ENCODE measurements at regions not wholly inside any gene's neighbourhood (a gene's known extent, or its start where the extent isn't known, plus 50 kb on each side); places are given as distances from the start of the nearest gene placed in this dataset.

DNA sequence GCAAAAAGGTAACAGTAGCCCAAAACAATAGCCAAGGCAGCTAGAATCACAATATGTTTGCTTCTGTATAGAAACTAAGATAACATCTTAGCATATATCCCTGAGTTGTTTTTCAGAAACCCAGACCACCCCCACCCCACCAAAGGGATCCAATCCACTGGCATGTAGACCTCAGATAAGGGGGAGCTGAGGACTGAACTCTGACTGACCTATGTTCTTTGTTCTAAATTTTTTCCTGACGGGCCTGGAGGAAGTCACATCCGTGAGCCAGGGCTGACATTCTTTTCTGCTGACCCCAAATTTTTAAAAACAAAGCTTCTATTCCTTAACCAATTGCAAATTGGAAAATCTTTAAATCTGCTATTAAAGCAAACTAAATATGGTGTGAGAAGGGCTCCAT is 493.9 kb upstream of the IGFBP3 start:
- H3K4me1 ChIP-seq (ENCODE audit: control insufficient read depth in 2 of 2, insufficient read depth in 2 of 2, low read length in 1 of 2): no peaks in the 10 kb centered on the region
- peaks cover 0 to 2% of the 10 kb centered on the region in 2 donors for H3K9me3 ChIP-seq (ENCODE audit: control insufficient read depth in 2 of 2, insufficient read depth in 1 of 2, low read depth in 1 of 2, low read length in 1 of 2)
- H3K4me3 ChIP-seq (ENCODE audit: low read depth in 1 of 2, low read length in 2 of 2): no peak overlapping the region
- no peak overlapping the region for H3K27ac ChIP-seq (ENCODE audit: low read depth in 2 of 2, low read length in 1 of 2)
- 46 to 49% methylated on average over 2 of the region's 2 CpGs for WGBS, 2 donors
- H3K36me3 ChIP-seq (ENCODE audit: control insufficient read depth in 2 of 2, insufficient read depth in 2 of 2, low read length in 1 of 2): no peaks in the 10 kb centered on the region
- H3K27me3 ChIP-seq (ENCODE audit: control insufficient read depth in 1 of 2, insufficient read depth in 2 of 2, low read length in 2 of 2): no peaks in the 10 kb centered on the region

DNA sequence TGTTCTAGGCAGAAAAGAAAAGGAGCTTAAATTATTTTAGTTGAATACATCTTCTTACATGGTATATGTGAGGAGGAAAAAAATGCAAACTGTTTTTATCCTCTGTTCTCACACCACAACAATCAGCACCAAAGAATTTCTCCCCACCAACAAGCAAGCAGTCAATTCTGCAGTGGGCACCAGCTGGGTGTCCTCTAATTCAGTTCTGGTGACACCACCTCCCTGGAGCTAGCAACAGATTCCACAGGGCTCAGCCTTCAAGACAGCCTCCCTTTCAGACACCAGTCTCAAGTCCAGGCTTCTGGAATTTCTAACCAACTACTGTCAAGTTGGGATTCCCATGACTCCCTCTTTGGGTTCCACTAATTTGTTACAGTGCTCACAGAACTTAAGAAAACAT is 490.2 kb upstream of the IGFBP3 start:
- no peaks in the 10 kb centered on the region for H3K4me1 ChIP-seq (ENCODE audit: control insufficient read depth in 2 of 2, insufficient read depth in 2 of 2, low read length in 1 of 2)
- H3K27me3 ChIP-seq (ENCODE audit: control insufficient read depth in 1 of 2, insufficient read depth in 2 of 2, low read length in 2 of 2): no peaks in the 10 kb centered on the region
- peaks cover 0 to 2% of the 10 kb centered on the region in 2 donors for H3K9me3 ChIP-seq (ENCODE audit: control insufficient read depth in 2 of 2, insufficient read depth in 1 of 2, low read depth in 1 of 2, low read length in 1 of 2)
- H3K27ac ChIP-seq (ENCODE audit: low read depth in 2 of 2, low read length in 1 of 2): no peak overlapping the region
- H3K4me3 ChIP-seq (ENCODE audit: low read depth in 1 of 2, low read length in 2 of 2): no peak overlapping the region
- H3K36me3 ChIP-seq (ENCODE audit: control insufficient read depth in 2 of 2, insufficient read depth in 2 of 2, low read length in 1 of 2): no peaks in the 10 kb centered on the region

DNA sequence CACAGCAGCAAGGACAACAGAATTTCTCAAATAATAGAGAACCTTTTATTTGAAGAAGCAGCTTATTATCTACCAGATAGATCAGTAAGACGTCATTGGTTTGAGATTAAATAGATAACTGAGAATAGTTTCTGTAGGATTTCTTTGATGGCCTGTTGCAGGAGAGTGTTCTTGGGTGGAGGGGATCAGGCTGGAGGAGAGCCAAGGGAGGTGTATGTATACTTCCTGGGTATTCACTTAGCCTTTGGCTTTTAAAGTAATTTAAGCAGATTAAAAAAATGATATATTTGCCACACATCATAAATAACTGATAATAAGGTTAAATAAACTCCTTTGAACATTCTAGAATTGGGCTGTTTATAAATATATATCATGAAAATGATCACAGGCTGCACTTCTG is 486.1 kb upstream of the IGFBP3 start:
- H3K27me3 ChIP-seq (ENCODE audit: control insufficient read depth in 1 of 2, insufficient read depth in 2 of 2, low read length in 2 of 2): no peaks in the 10 kb centered on the region
- H3K9me3 ChIP-seq (ENCODE audit: control insufficient read depth in 2 of 2, insufficient read depth in 1 of 2, low read depth in 1 of 2, low read length in 1 of 2): no peaks in the 10 kb centered on the region
- WGBS, 2 donors: 66 to 79% methylated on average over 1 of the region's 1 CpG
- no peaks in the 10 kb centered on the region for H3K4me1 ChIP-seq (ENCODE audit: control insufficient read depth in 2 of 2, insufficient read depth in 2 of 2, low read length in 1 of 2)
- no peak overlapping the region for H3K4me3 ChIP-seq (ENCODE audit: low read depth in 1 of 2, low read length in 2 of 2)
- no peak overlapping the region for H3K27ac ChIP-seq (ENCODE audit: low read depth in 2 of 2, low read length in 1 of 2)
- H3K36me3 ChIP-seq (ENCODE audit: control insufficient read depth in 2 of 2, insufficient read depth in 2 of 2, low read length in 1 of 2): no peaks in the 10 kb centered on the region

DNA sequence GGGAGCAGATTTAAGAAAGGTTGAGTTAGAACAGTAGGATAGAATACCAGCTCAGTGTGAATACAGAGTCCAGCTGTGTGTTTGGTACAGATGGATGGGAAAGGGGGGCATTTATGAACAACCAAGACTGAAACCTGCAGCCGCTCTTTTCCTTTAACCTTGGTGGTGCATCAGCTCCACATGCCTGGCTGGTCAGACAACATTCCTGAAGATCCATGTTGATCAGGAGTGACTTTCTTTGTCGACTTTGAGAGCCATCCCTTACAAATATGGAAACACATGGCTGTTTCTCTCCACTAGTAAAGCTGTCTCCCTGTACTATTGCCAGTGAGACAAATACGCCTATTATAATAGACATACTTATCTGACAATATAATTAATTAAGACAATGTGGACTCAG is 476.5 kb upstream of the IGFBP3 start:
- Histone ChIP-seq H3K27me3 (ENCODE audit: control insufficient read depth in 1 of 2, insufficient read depth in 2 of 2, low read length in 2 of 2) (no peaks in the 10 kb centered on the region), H3K4me3 (ENCODE audit: low read depth in 1 of 2, low read length in 2 of 2) (no peak overlapping the region), H3K36me3 (ENCODE audit: control insufficient read depth in 2 of 2, insufficient read depth in 2 of 2, low read length in 1 of 2) (no peaks in the 10 kb centered on the region), H3K27ac (ENCODE audit: low read depth in 2 of 2, low read length in 1 of 2) (no peak overlapping the region), H3K4me1 (ENCODE audit: control insufficient read depth in 2 of 2, insufficient read depth in 2 of 2, low read length in 1 of 2) (no peaks in the 10 kb centered on the region), H3K9me3 (ENCODE audit: control insufficient read depth in 2 of 2, insufficient read depth in 1 of 2, low read depth in 1 of 2, low read length in 1 of 2) (no peaks in the 10 kb centered on the region)
- WGBS, 2 donors: 46 to 53% methylated on average over 3 of the region's 3 CpGs

DNA sequence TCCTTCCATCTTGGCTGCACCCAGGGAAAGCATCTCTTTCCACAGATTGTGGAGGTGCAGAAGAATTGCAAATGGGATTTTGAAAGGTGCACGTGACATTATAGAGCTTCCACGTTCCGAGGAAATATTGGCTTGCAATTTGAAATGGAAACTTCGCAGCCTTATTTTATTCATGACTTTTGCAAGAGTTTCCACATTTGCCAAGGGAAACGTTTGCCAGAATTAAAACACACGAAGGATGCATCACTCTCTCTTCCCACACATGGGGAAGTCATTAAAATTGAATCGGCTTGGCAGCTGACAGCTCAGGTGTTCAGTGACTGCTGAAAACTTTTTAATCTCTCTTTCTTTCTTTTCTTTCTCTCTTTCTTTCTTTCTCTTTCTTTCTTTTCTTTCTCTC is 475.4 kb upstream of the IGFBP3 start:
- Histone ChIP-seq H3K9me3 (ENCODE audit: control insufficient read depth in 2 of 2, insufficient read depth in 1 of 2, low read depth in 1 of 2, low read length in 1 of 2) (no peaks in the 10 kb centered on the region), H3K4me1 (ENCODE audit: control insufficient read depth in 2 of 2, insufficient read depth in 2 of 2, low read length in 1 of 2) (no peaks in the 10 kb centered on the region), H3K4me3 (ENCODE audit: low read depth in 1 of 2, low read length in 2 of 2) (no peak overlapping the region), H3K27ac (ENCODE audit: low read depth in 2 of 2, low read length in 1 of 2) (no peak overlapping the region), H3K36me3 (ENCODE audit: control insufficient read depth in 2 of 2, insufficient read depth in 2 of 2, low read length in 1 of 2) (no peaks in the 10 kb centered on the region), H3K27me3 (ENCODE audit: control insufficient read depth in 1 of 2, insufficient read depth in 2 of 2, low read length in 2 of 2) (no peaks in the 10 kb centered on the region)
- WGBS, 2 donors: 56 to 61% methylated on average over 7 of the region's 7 CpGs

DNA sequence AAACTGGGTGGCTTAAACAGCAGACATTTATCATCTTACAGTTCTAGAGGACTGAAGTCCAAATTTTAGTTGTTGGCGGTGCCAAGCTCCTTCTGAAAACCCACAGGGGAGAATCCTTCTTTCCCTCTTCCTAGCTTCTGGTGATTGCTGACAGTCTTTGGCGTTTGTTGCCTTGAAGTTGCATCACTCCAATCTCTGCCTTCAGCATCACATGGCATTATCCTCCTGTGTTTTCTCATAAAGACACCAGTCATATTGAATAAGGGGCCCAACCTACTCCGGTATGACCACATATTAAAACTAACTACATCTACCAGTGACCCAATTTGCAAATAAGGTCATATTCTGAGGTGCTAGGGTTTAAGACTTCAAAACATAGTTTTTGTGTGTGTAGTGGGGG is 472.1 kb upstream of the IGFBP3 start:
- WGBS, 2 donors: 85 to 92% methylated on average over 3 of the region's 3 CpGs
- H3K4me1 ChIP-seq (ENCODE audit: control insufficient read depth in 2 of 2, insufficient read depth in 2 of 2, low read length in 1 of 2): no peaks in the 10 kb centered on the region
- H3K27ac ChIP-seq (ENCODE audit: low read depth in 2 of 2, low read length in 1 of 2): no peak overlapping the region

DNA sequence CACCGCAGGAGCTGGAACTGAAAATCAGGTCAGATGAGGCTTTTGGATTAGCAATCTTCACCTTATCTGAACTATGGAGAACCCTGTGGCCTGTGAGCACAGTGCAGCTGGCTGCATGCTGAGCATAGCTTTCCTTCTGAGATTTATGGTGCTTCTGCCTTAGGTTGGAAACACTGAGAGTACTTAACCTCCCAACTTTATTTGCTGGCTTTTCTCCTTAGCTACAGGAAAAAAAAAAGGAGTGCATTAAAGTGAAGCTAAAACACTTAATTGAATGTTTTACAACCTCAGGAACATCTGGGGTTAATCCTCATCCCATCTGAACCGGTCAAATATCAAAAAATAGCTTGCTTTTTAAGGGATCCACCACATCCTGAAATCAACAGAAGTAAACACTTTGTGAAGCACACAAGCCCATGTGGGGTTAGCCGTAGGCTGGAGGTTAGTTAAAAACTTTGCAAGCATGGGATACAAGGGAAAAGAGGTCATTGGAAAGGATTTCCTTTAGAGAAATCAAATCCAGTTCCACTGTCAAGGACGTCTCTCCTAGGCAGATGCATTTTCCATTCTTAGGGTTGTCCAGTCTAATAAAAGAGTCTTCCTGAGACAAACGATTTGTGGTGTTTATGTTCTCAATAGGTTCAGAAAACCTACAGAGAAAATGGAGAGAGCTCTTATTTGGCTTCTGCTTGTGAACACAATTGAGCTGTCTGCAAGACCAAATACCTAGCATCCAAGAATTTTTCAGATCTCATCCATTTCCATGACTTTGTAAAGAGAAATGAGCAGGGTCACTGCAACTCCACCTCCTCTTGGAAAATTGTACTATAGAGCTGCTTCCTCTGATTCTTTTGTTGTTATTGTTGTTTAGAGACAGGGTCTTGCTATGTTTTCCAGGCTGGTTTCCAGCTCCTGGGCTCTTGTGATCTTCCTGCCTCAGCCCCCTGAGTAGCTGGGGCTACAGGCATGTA is 470.4 kb upstream of the IGFBP3 start:
- Histone ChIP-seq H3K36me3 (ENCODE audit: control insufficient read depth in 2 of 2, insufficient read depth in 2 of 2, low read length in 1 of 2) (no peaks in the 10 kb centered on the region), H3K9me3 (ENCODE audit: control insufficient read depth in 2 of 2, insufficient read depth in 1 of 2, low read depth in 1 of 2, low read length in 1 of 2) (no peaks in the 10 kb centered on the region), H3K4me1 (ENCODE audit: control insufficient read depth in 2 of 2, insufficient read depth in 2 of 2, low read length in 1 of 2) (no peaks in the 10 kb centered on the region), H3K4me3 (ENCODE audit: low read depth in 1 of 2, low read length in 2 of 2) (no peak overlapping the region), H3K27ac (ENCODE audit: low read depth in 2 of 2, low read length in 1 of 2) (no peak overlapping the region), H3K27me3 (ENCODE audit: control insufficient read depth in 1 of 2, insufficient read depth in 2 of 2, low read length in 2 of 2) (no peaks in the 10 kb centered on the region)
- WGBS, 2 donors: 48 to 55% methylated on average over 5 of the region's 5 CpGs

More for the DNA sequence above, 472.1 kb upstream of the IGFBP3 start:
- H3K27me3 ChIP-seq (ENCODE audit: control insufficient read depth in 1 of 2, insufficient read depth in 2 of 2, low read length in 2 of 2): no peaks in the 10 kb centered on the region
- H3K36me3 ChIP-seq (ENCODE audit: control insufficient read depth in 2 of 2, insufficient read depth in 2 of 2, low read length in 1 of 2): no peaks in the 10 kb centered on the region
- H3K4me3 ChIP-seq (ENCODE audit: low read depth in 1 of 2, low read length in 2 of 2): no peak overlapping the region
- no peaks in the 10 kb centered on the region for H3K9me3 ChIP-seq (ENCODE audit: control insufficient read depth in 2 of 2, insufficient read depth in 1 of 2, low read depth in 1 of 2, low read length in 1 of 2)

DNA sequence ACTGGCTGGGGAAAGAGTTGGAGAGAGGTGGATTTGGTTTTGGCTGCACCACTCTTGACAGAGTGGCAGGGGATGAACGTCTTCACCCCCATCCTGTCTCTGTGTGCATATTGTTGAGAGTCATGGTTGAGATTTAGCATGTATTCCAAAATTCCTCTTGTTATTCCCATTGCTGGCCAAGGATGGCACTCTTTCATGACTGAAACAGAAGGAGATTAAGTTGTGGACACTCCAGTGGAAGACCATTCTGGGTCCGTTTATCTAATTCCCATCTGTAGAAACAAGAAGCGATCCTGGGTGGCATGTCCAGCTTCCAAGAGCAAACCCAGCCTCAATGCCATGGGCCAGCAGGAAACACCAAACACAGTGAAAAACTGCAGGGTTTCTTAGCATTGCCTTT is 469.0 kb upstream of the IGFBP3 start:
- 87 to 89% methylated on average over 3 of the region's 3 CpGs for WGBS, 2 donors
- H3K4me1 ChIP-seq (ENCODE audit: control insufficient read depth in 2 of 2, insufficient read depth in 2 of 2, low read length in 1 of 2): no peaks in the 10 kb centered on the region
- no peaks in the 10 kb centered on the region for H3K27me3 ChIP-seq (ENCODE audit: control insufficient read depth in 1 of 2, insufficient read depth in 2 of 2, low read length in 2 of 2)
- H3K27ac ChIP-seq (ENCODE audit: low read depth in 2 of 2, low read length in 1 of 2): no peak overlapping the region
- H3K9me3 ChIP-seq (ENCODE audit: control insufficient read depth in 2 of 2, insufficient read depth in 1 of 2, low read depth in 1 of 2, low read length in 1 of 2): no peaks in the 10 kb centered on the region
- no peaks in the 10 kb centered on the region for H3K36me3 ChIP-seq (ENCODE audit: control insufficient read depth in 2 of 2, insufficient read depth in 2 of 2, low read length in 1 of 2)
- no peak overlapping the region for H3K4me3 ChIP-seq (ENCODE audit: low read depth in 1 of 2, low read length in 2 of 2)

DNA sequence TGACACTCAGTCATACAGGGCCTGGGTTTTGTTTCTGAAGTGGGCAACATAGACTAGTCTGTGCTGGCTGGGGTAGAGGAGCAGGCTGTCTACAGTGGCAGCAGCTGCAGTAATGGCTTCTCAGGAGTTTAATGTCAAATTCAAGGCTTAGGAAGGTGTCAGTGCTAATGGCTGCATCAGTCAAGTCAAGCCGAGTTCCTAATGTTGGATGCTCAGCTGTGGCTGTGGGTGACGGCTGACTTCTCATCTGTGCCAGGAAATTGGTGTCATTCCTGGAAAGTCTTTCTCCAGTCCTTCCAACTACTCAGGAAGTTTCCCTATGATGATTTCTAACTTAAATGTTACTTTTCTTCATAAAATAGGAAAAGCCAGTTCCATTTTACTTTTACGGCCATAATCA is 468.1 kb upstream of the IGFBP3 start:
- 88 to 90% methylated on average over 3 of the region's 3 CpGs for WGBS, 2 donors

DNA sequence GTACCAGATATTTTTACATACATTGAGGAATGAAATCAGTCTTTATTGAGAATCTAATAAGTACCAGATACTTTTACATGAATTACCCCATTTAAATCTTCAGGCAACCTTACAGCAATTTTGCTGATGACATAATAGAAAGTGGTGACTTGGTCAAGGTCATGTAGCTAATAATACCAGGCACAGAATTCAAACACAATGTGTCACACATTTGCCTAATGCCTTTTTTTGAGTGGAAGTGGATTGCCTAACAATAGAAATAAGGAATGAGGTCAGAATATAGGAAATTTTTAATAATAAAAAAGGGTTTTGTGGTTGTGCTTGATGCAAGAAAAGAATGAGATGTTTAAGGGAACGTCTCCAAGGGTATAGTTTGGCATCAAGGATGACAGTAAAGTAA is 466.6 kb upstream of the IGFBP3 start:
- WGBS, 2 donors: 61 to 79% methylated on average over 1 of the region's 1 CpG
- Histone ChIP-seq H3K4me1 (ENCODE audit: control insufficient read depth in 2 of 2, insufficient read depth in 2 of 2, low read length in 1 of 2) (no peaks in the 10 kb centered on the region), H3K4me3 (ENCODE audit: low read depth in 1 of 2, low read length in 2 of 2) (no peak overlapping the region), H3K36me3 (ENCODE audit: control insufficient read depth in 2 of 2, insufficient read depth in 2 of 2, low read length in 1 of 2) (no peaks in the 10 kb centered on the region), H3K27me3 (ENCODE audit: control insufficient read depth in 1 of 2, insufficient read depth in 2 of 2, low read length in 2 of 2) (no peaks in the 10 kb centered on the region), H3K9me3 (ENCODE audit: control insufficient read depth in 2 of 2, insufficient read depth in 1 of 2, low read depth in 1 of 2, low read length in 1 of 2) (no peaks in the 10 kb centered on the region), H3K27ac (ENCODE audit: low read depth in 2 of 2, low read length in 1 of 2) (no peak overlapping the region)

More for the DNA sequence above, 468.1 kb upstream of the IGFBP3 start:
- no peaks in the 10 kb centered on the region for H3K27me3 ChIP-seq (ENCODE audit: control insufficient read depth in 1 of 2, insufficient read depth in 2 of 2, low read length in 2 of 2)
- no peak overlapping the region for H3K27ac ChIP-seq (ENCODE audit: low read depth in 2 of 2, low read length in 1 of 2)
- no peak overlapping the region for H3K4me3 ChIP-seq (ENCODE audit: low read depth in 1 of 2, low read length in 2 of 2)
- H3K4me1 ChIP-seq (ENCODE audit: control insufficient read depth in 2 of 2, insufficient read depth in 2 of 2, low read length in 1 of 2): no peaks in the 10 kb centered on the region
- H3K9me3 ChIP-seq (ENCODE audit: control insufficient read depth in 2 of 2, insufficient read depth in 1 of 2, low read depth in 1 of 2, low read length in 1 of 2): no peaks in the 10 kb centered on the region
- H3K36me3 ChIP-seq (ENCODE audit: control insufficient read depth in 2 of 2, insufficient read depth in 2 of 2, low read length in 1 of 2): no peaks in the 10 kb centered on the region

All from esophagus (tissue), 2 donors.